ENCODE measurements at regions not wholly inside any gene's neighbourhood (a gene's known extent, or its start where the extent isn't known, plus 50 kb on each side); places are given as distances from the start of the nearest gene placed in this dataset.

DNA sequence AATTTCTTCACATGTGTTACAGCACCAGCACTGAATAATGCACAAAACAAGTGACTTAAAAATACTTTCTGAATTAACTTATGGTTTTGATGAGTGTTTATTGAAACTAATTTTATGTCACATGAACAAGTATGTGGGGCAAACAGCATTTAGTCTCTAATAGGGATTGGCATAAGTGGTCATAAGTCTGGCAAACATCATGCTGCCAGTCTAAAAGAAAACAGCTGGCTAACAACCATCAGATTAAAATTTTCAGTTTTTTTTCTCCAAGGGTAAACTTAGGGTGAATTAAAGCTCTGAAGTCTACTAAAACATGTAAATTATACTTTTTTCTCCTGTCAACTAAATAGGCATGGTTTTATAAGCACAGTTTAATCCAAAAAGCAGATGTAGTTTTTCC is 1014.2 kb downstream of the FAT4 start:
- no peak overlapping the region for H3K4me3 ChIP-seq (ENCODE audit: low read depth, low read length)

DNA sequence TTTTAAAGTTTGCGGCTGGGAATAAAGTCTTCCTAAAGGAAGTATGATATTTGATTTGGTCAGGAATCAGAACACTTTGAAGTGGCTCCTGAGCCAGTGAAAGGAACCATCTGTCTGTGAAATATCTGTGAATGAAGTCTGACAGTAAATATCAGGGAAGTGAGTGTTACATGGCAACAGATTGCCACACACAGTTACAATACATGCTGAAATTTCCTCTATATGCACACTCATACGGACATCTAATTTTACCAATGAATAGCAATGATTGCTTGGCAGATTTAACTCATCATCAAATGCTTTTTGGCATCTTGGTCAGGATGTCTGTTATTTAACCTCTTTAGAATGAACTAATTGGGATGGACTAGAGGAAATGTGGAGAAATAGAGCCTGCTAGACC is 1023.8 kb downstream of the FAT4 start:
- Histone ChIP-seq H3K9me3 (ENCODE audit: control insufficient read depth, insufficient read depth, low read length) (no peaks in the 10 kb centered on the region), H3K4me1 (ENCODE audit: control insufficient read depth, insufficient read depth, low read length) (no peaks in the 10 kb centered on the region), H3K9ac (ENCODE audit: low read depth, low read length) (no peak overlapping the region), H3K27me3 (ENCODE audit: control insufficient read depth, insufficient read depth, low read length) (no peaks in the 10 kb centered on the region), H3K36me3 (ENCODE audit: control insufficient read depth, insufficient read depth, low read length) (no peaks in the 10 kb centered on the region), H3K4me3 (ENCODE audit: low read depth, low read length) (no peak overlapping the region)

More for the DNA sequence above, 1014.2 kb downstream of the FAT4 start:
- no peaks in the 10 kb centered on the region for H3K9me3 ChIP-seq (ENCODE audit: control insufficient read depth, insufficient read depth, low read length)
- no peaks in the 10 kb centered on the region for H3K27me3 ChIP-seq (ENCODE audit: control insufficient read depth, insufficient read depth, low read length)
- H3K36me3 ChIP-seq (ENCODE audit: control insufficient read depth, insufficient read depth, low read length): no peaks in the 10 kb centered on the region
- H3K9ac ChIP-seq (ENCODE audit: low read depth, low read length): no peak overlapping the region
- no peaks in the 10 kb centered on the region for H3K4me1 ChIP-seq (ENCODE audit: control insufficient read depth, insufficient read depth, low read length)

DNA sequence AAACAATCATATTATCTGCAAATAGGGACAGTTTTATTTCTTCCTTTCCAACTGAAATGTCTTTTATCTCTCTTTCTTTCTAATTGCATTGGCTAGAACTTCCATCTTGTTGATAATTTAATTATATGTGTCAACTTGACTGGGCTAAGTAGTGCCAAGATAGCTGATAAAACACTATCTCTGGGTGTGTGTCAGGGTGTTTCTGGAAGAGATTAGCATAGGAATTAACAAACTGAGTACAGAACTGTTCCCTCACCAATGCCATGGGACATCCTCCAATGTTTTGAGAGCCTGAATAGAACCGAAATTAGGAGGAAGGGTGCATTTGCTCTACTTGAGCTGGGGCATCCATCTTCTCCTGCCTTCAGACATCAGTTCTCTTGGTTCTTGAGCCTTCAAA is 1027.2 kb downstream of the FAT4 start:
- no peak overlapping the region for H3K9ac ChIP-seq (ENCODE audit: low read depth, low read length)
- H3K4me3 ChIP-seq (ENCODE audit: low read depth, low read length): no peak overlapping the region
- no peaks in the 10 kb centered on the region for H3K4me1 ChIP-seq (ENCODE audit: control insufficient read depth, insufficient read depth, low read length)
- H3K36me3 ChIP-seq (ENCODE audit: control insufficient read depth, insufficient read depth, low read length): no peaks in the 10 kb centered on the region
- no peaks in the 10 kb centered on the region for H3K9me3 ChIP-seq (ENCODE audit: control insufficient read depth, insufficient read depth, low read length)
- no peaks in the 10 kb centered on the region for H3K27me3 ChIP-seq (ENCODE audit: control insufficient read depth, insufficient read depth, low read length)

DNA sequence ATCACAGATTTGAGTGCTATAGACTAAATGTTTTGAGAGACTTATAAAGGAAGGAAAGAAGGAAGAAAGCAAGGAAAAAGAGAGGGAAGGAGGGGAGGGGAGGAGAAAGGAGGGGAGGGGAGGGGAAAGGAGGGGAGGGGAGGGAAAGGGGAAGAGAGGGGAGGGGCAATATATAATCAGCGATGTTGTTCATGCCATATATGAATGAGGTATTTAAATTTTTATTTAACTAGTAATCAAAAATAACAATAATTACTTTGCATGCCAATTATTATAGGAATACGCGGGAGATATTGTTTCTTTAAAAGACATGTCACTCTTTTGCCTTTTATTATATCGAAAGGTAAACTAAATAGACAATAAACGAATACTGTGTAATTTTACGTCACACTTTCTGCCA is 1029.7 kb downstream of the FAT4 start:
- Histone ChIP-seq H3K36me3 (ENCODE audit: control insufficient read depth, insufficient read depth, low read length) (no peaks in the 10 kb centered on the region), H3K9me3 (ENCODE audit: control insufficient read depth, insufficient read depth, low read length) (no peaks in the 10 kb centered on the region)

DNA sequence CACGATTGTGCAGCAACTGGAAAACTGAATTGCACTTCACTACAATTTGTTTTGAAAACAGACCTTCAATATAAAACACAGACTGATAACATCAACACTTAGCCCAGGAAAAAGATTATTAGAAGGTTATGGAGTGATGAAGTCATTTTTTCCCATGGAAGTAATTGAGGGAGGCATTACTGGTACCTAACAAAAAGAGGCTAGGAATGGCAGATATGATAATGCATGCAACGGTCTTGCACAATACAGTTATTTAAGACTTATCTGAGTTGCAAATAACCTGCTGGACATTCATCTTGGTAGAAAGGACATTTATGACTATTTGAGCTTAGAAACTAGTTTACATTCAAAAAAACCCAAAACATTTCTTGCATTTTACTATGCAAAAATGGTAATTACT is 1031.9 kb downstream of the FAT4 start:
- Histone ChIP-seq H3K36me3 (ENCODE audit: control insufficient read depth, insufficient read depth, low read length) (no peaks in the 10 kb centered on the region), H3K4me1 (ENCODE audit: control insufficient read depth, insufficient read depth, low read length) (no peaks in the 10 kb centered on the region)

More for the DNA sequence above, 1029.7 kb downstream of the FAT4 start:
- no peaks in the 10 kb centered on the region for H3K27me3 ChIP-seq (ENCODE audit: control insufficient read depth, insufficient read depth, low read length)
- no peak overlapping the region for H3K4me3 ChIP-seq (ENCODE audit: low read depth, low read length)
- no peak overlapping the region for H3K9ac ChIP-seq (ENCODE audit: low read depth, low read length)
- H3K4me1 ChIP-seq (ENCODE audit: control insufficient read depth, insufficient read depth, low read length): no peaks in the 10 kb centered on the region

DNA sequence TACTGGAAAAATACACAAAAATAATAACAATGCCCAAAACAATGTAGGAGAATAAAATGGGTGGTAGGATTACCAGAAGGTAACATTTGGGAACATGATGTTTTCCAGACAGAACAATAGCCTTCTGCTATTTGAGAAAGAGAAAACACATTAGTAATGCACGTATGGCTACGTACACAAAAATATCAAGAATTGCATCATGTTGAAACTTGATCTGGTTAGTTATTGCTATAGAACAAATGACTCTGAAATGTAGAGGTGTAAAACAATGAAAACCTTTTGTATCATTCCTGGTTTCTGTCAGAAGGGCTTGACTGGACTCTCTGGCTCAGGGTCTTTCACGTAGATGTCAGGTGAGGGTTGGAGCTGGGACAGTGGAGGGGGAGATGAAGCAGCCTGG is 1040.0 kb downstream of the FAT4 start:
- Histone ChIP-seq H3K9ac (ENCODE audit: low read depth, low read length) (no peak overlapping the region), H3K27me3 (ENCODE audit: control insufficient read depth, insufficient read depth, low read length) (no peaks in the 10 kb centered on the region), H3K36me3 (ENCODE audit: control insufficient read depth, insufficient read depth, low read length) (no peaks in the 10 kb centered on the region), H3K9me3 (ENCODE audit: control insufficient read depth, insufficient read depth, low read length) (no peaks in the 10 kb centered on the region), H3K4me1 (ENCODE audit: control insufficient read depth, insufficient read depth, low read length) (no peaks in the 10 kb centered on the region), H3K4me3 (ENCODE audit: low read depth, low read length) (no peak overlapping the region)

More for the DNA sequence above, 1031.9 kb downstream of the FAT4 start:
- H3K4me3 ChIP-seq (ENCODE audit: low read depth, low read length): no peak overlapping the region
- no peak overlapping the region for H3K9ac ChIP-seq (ENCODE audit: low read depth, low read length)
- H3K27me3 ChIP-seq (ENCODE audit: control insufficient read depth, insufficient read depth, low read length): no peaks in the 10 kb centered on the region
- no peaks in the 10 kb centered on the region for H3K9me3 ChIP-seq (ENCODE audit: control insufficient read depth, insufficient read depth, low read length)

GRCh38 chr4:126358041-126358440 is 1043.3 kb downstream of the FAT4 start:
- Histone ChIP-seq H3K36me3 (ENCODE audit: control insufficient read depth, insufficient read depth, low read length) (no peaks in the 10 kb centered on the region), H3K4me3 (ENCODE audit: low read depth, low read length) (no peak overlapping the region), H3K9me3 (ENCODE audit: control insufficient read depth, insufficient read depth, low read length) (no peaks in the 10 kb centered on the region), H3K27me3 (ENCODE audit: control insufficient read depth, insufficient read depth, low read length) (no peaks in the 10 kb centered on the region), H3K4me1 (ENCODE audit: control insufficient read depth, insufficient read depth, low read length) (peaks cover 5% of the 10 kb centered on the region), H3K9ac (ENCODE audit: low read depth, low read length) (no peak overlapping the region)

DNA sequence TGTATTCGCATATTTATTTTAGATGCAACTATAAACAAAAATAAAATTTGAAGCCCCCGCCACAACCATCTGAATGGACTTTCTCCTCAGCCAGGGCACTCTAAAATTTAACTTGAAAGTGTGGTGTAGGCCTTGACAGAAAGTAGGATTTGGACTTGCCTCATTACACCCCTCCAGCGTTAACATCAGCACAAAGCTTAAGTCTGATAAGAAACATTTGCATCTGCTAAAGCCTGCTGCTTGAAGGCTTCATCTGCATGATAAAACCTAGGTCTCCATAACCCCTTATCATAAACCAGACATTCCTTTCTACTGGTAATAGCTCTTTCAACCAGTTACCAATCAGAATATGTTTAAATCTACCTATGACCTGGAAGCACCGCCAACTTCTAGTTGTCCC is 1046.5 kb downstream of the FAT4 start:
- Histone ChIP-seq H3K9ac (ENCODE audit: low read depth, low read length) (no peak overlapping the region), H3K36me3 (ENCODE audit: control insufficient read depth, insufficient read depth, low read length) (no peaks in the 10 kb centered on the region), H3K9me3 (ENCODE audit: control insufficient read depth, insufficient read depth, low read length) (no peaks in the 10 kb centered on the region), H3K4me3 (ENCODE audit: low read depth, low read length) (no peak overlapping the region), H3K27me3 (ENCODE audit: control insufficient read depth, insufficient read depth, low read length) (no peaks in the 10 kb centered on the region), H3K4me1 (ENCODE audit: control insufficient read depth, insufficient read depth, low read length) (peaks cover 5% of the 10 kb centered on the region)

GRCh38 chr4:126364311-126364911 is 1049.7 kb downstream of the FAT4 start:
- H3K9ac ChIP-seq (ENCODE audit: low read depth, low read length): no peak overlapping the region
- no peaks in the 10 kb centered on the region for H3K27me3 ChIP-seq (ENCODE audit: control insufficient read depth, insufficient read depth, low read length)
- H3K9me3 ChIP-seq (ENCODE audit: control insufficient read depth, insufficient read depth, low read length): no peaks in the 10 kb centered on the region

GRCh38 chr4:126369076-126369475 is 1054.3 kb downstream of the FAT4 start:
- H3K4me3 ChIP-seq (ENCODE audit: low read depth, low read length): no peak overlapping the region
- H3K9me3 ChIP-seq (ENCODE audit: control insufficient read depth, insufficient read depth, low read length): no peaks in the 10 kb centered on the region
- no peaks in the 10 kb centered on the region for H3K27me3 ChIP-seq (ENCODE audit: control insufficient read depth, insufficient read depth, low read length)
- H3K4me1 ChIP-seq (ENCODE audit: control insufficient read depth, insufficient read depth, low read length): no peaks in the 10 kb centered on the region
- no peak overlapping the region for H3K9ac ChIP-seq (ENCODE audit: low read depth, low read length)
- H3K36me3 ChIP-seq (ENCODE audit: control insufficient read depth, insufficient read depth, low read length): no peaks in the 10 kb centered on the region

More at GRCh38 chr4:126364311-126364911, 1049.7 kb downstream of the FAT4 start:
- peaks cover 5% of the 10 kb centered on the region for H3K4me1 ChIP-seq (ENCODE audit: control insufficient read depth, insufficient read depth, low read length)
- no peaks in the 10 kb centered on the region for H3K36me3 ChIP-seq (ENCODE audit: control insufficient read depth, insufficient read depth, low read length)
- H3K4me3 ChIP-seq (ENCODE audit: low read depth, low read length): no peak overlapping the region

GRCh38 chr4:126372634-126373033 is 1057.9 kb downstream of the FAT4 start:
- Histone ChIP-seq H3K9ac (ENCODE audit: low read depth, low read length) (no peak overlapping the region), H3K4me1 (ENCODE audit: control insufficient read depth, insufficient read depth, low read length) (no peaks in the 10 kb centered on the region), H3K27me3 (ENCODE audit: control insufficient read depth, insufficient read depth, low read length) (no peaks in the 10 kb centered on the region), H3K4me3 (ENCODE audit: low read depth, low read length) (no peak overlapping the region), H3K36me3 (ENCODE audit: control insufficient read depth, insufficient read depth, low read length) (no peaks in the 10 kb centered on the region), H3K9me3 (ENCODE audit: control insufficient read depth, insufficient read depth, low read length) (no peaks in the 10 kb centered on the region)

DNA sequence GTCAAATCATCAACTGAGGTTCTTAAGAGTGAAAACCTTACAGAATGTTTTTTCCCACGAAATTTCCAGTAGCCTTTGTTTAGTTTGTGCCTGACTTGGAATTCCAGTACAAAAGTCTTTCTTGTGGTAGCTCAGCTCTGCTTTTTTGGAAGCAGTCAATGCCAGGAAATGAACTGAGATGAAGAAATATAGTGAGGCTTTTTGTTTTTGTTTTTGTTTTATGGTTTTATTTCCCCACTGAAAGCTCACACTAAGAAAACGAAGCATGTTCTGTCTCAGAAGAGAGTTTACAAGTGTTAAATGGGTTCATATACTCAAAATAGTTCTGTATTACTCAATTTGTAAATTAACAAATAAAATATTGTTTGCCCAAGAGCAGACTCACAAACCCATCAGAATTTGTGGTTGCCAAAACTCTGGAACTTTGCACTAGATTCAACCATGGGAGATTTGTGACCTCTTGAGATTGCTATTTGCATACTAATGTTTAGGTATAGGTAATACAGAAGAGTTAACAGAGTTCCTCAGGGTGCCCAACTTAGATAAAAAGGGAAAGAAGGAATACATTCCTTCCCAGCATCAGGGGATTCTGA is 1060.8 kb downstream of the FAT4 start:
- Histone ChIP-seq H3K4me3 (ENCODE audit: low read depth, low read length) (no peak overlapping the region), H3K4me1 (ENCODE audit: control insufficient read depth, insufficient read depth, low read length) (no peaks in the 10 kb centered on the region), H3K9me3 (ENCODE audit: control insufficient read depth, insufficient read depth, low read length) (no peaks in the 10 kb centered on the region), H3K36me3 (ENCODE audit: control insufficient read depth, insufficient read depth, low read length) (no peaks in the 10 kb centered on the region), H3K27me3 (ENCODE audit: control insufficient read depth, insufficient read depth, low read length) (no peaks in the 10 kb centered on the region), H3K9ac (ENCODE audit: low read depth, low read length) (no peak overlapping the region)
